WTC11 (cell line): ENCODE measurements at regions not wholly inside any gene's neighbourhood (a gene's known extent, or its start where the extent isn't known, plus 50 kb on each side); places are given as distances from the start of the nearest gene placed in this dataset.

Experiments used
- ATAC-seq: fragments of 200-7000 bp; cut with Tn5 transposase; 2 replicates; pipeline ENCODE4 v1.10.0; 2021; ENCODE audit warnings: mild to moderate bottlenecking, moderate library complexity
- CTCF ChIA-PET: fragments of 300-600 bp; sonication (Branson Sonifier 250); formaldehyde crosslinking; loops from one replicate; lab custom pipeline; 2021; ENCODE audit warnings: antibody characterized with exemption; lab: Charles Lee
- POLR2A ChIA-PET: fragments of 350-600 bp; sonication (Branson Sonifier 250); formaldehyde crosslinking; loops from one replicate; lab custom pipeline; 2021; ENCODE audit warnings: antibody characterized with exemption; lab: Charles Lee
- DNase-seq: peaks from one replicate; pipeline ENCODE4 v3.0.0; 2021; ENCODE audit warnings: low spot score
- H3K27ac Mint-ChIP-seq: 2 replicates; pipeline ENCODE4 v1.8.0; 2021; ENCODE audit warnings: mixed read lengths
- H3K27me3 Mint-ChIP-seq: 2 replicates; pipeline ENCODE4 v1.8.0; 2021; ENCODE audit warnings: low read depth, mild to moderate bottlenecking, moderate library complexity, mixed read lengths
- H3K36me3 Mint-ChIP-seq: 2 replicates; pipeline ENCODE4 v1.8.0; 2021; ENCODE audit warnings: mixed read lengths
- H3K4me1 Mint-ChIP-seq: 2 replicates; pipeline ENCODE4 v1.8.0; 2022; ENCODE audit warnings: mixed read lengths
- H3K4me3 Mint-ChIP-seq: 2 replicates; pipeline ENCODE4 v1.8.0; 2021; ENCODE audit warnings: mild to moderate bottlenecking, moderate library complexity, mixed read lengths
- H3K9me3 Mint-ChIP-seq: 2 replicates; pipeline ENCODE4 v1.8.0; 2021; ENCODE audit warnings: mixed read lengths
- ARID4B ChIP-seq: sonication (generic); formaldehyde crosslinking; IDR thresholded peaks from 2 replicates; pipeline ENCODE4 v1.8.0; 2023; ENCODE audit warnings: missing genetic modification reagents, mild to moderate bottlenecking, borderline replicate concordance
- ATF1 ChIP-seq: sonication (generic); formaldehyde crosslinking; IDR thresholded peaks from 2 replicates; pipeline ENCODE4 v1.8.1; 2023; ENCODE audit warnings: mild to moderate bottlenecking, moderate library complexity, missing genetic modification reagents
- ATF3 ChIP-seq: sonication (generic); formaldehyde crosslinking; conservative IDR thresholded peaks from 2 replicates; pipeline ENCODE4 v1.8.1; 2022; ENCODE audit warnings: mild to moderate bottlenecking, missing genetic modification reagents
- CBFB ChIP-seq: sonication (generic); formaldehyde crosslinking; IDR thresholded peaks from 2 replicates; pipeline ENCODE4 v1.8.1; 2022; ENCODE audit warnings: mild to moderate bottlenecking, low read depth, missing genetic modification reagents
- E2F1 ChIP-seq: sonication (generic); formaldehyde crosslinking; IDR thresholded peaks from 2 replicates; pipeline ENCODE4 v1.8.0; 2022; ENCODE audit warnings: mild to moderate bottlenecking, missing genetic modification reagents
- ERG ChIP-seq: fragments of 250-450 bp; sonication (Bioruptor Pico); IDR thresholded peaks from 2 replicates; pipeline ENCODE4 v1.8.0; 2021; ENCODE audit warnings: mild to moderate bottlenecking
- MLX ChIP-seq: sonication (generic); formaldehyde crosslinking; IDR thresholded peaks from 2 replicates; pipeline ENCODE4 v1.8.1; 2023; ENCODE audit warnings: mild to moderate bottlenecking, missing genetic modification reagents, moderate library complexity
- MXD4 ChIP-seq: fragments of 250-450 bp; sonication (Bioruptor Pico); IDR thresholded peaks from 2 replicates; pipeline ENCODE4 v1.8.0; 2021; ENCODE audit warnings: mild to moderate bottlenecking, moderate library complexity, borderline replicate concordance
- MYBL2 ChIP-seq: sonication (generic); formaldehyde crosslinking; IDR thresholded peaks from 2 replicates; pipeline ENCODE4 v1.8.1; 2023; ENCODE audit warnings: mild to moderate bottlenecking, moderate library complexity, missing genetic modification reagents
- NR2C2 ChIP-seq: sonication (generic); formaldehyde crosslinking; IDR thresholded peaks from 2 replicates; pipeline ENCODE4 v1.8.0; 2022; ENCODE audit warnings: mild to moderate bottlenecking, missing genetic modification reagents
- OVOL2 ChIP-seq: fragments of 250-450 bp; sonication (Bioruptor Pico); IDR thresholded peaks from 2 replicates; pipeline ENCODE4 v1.9.0; 2021; ENCODE audit warnings: mild to moderate bottlenecking, borderline replicate concordance
- PREB ChIP-seq: sonication (generic); formaldehyde crosslinking; IDR thresholded peaks from 2 replicates; pipeline ENCODE4 v1.8.1; 2022; ENCODE audit warnings: mild to moderate bottlenecking, missing genetic modification reagents, moderate library complexity, borderline replicate concordance
- PRRX2 ChIP-seq: fragments of 250-450 bp; sonication (Bioruptor Pico); IDR thresholded peaks from 2 replicates; pipeline ENCODE4 v1.8.0; 2021; ENCODE audit warnings: mild to moderate bottlenecking
- SMAD3 ChIP-seq: sonication (generic); formaldehyde crosslinking; IDR thresholded peaks from 2 replicates; pipeline ENCODE4 v1.8.0; 2022; ENCODE audit warnings: missing genetic modification reagents, mild to moderate bottlenecking, borderline replicate concordance
- SOX15 ChIP-seq: fragments of 250-450 bp; sonication (Bioruptor Pico); IDR thresholded peaks from 2 replicates; pipeline ENCODE4 v1.9.0; 2021; ENCODE audit warnings: mild to moderate bottlenecking
- TCF7 ChIP-seq: sonication (generic); formaldehyde crosslinking; IDR thresholded peaks from 2 replicates; pipeline ENCODE4 v1.8.0; 2022; ENCODE audit warnings: mild to moderate bottlenecking, low read depth, missing genetic modification reagents, moderate library complexity
- TEAD1 ChIP-seq: sonication (generic); formaldehyde crosslinking; IDR thresholded peaks from 2 replicates; pipeline ENCODE4 v1.8.0; 2022; ENCODE audit warnings: mild to moderate bottlenecking, missing genetic modification reagents
- ZBTB43 ChIP-seq: sonication (generic); formaldehyde crosslinking; IDR thresholded peaks from 2 replicates; pipeline ENCODE4 v1.8.1; 2023; ENCODE audit warnings: mild to moderate bottlenecking, missing genetic modification reagents
- ZSCAN18 ChIP-seq: fragments of 250-450 bp; sonication (Bioruptor Pico); IDR thresholded peaks from 2 replicates; pipeline ENCODE4 v2.1.2; 2022; ENCODE audit warnings: mild to moderate bottlenecking, moderate library complexity

GRCh38 chr21:15272171-15272570, 207.4 kb upstream of the NRIP1 start:
- H3K36me3 Mint-ChIP-seq: no peaks in the 10 kb centered on the region
- no peaks in the 10 kb centered on the region for H3K9me3 Mint-ChIP-seq
- no peak overlapping the region for H3K4me3 Mint-ChIP-seq
- no peak for TF ChIP-seq PRRX2 (CRISPR knock-in tag)
- TF ChIP-seq MLX: no peak
- TF ChIP-seq SMAD3: no peak
- TF ChIP-seq TCF7 (CRISPR knock-in tag): no peak
- TF ChIP-seq MYBL2 (CRISPR knock-in tag): no peak
- no peak for TF ChIP-seq PREB (CRISPR knock-in tag)
- TF ChIP-seq ERG (CRISPR knock-in tag): no peak
- DNase-seq (no peak), ATAC-seq (no peak)
- ChIA-PET CTCF (no interaction called here), POLR2A (no interaction called here)
- H3K27ac Mint-ChIP-seq: no peak overlapping the region
- no peaks in the 10 kb centered on the region for H3K27me3 Mint-ChIP-seq
- no peaks in the 10 kb centered on the region for H3K4me1 Mint-ChIP-seq

- Mint-ChIP-seq H3K36me3 (no peaks in the 10 kb centered on the region), H3K4me3 (no peak overlapping the region), H3K27ac (no peak overlapping the region), H3K27me3 (no peaks in the 10 kb centered on the region), H3K4me1 (no peaks in the 10 kb centered on the region), H3K9me3 (no peaks in the 10 kb centered on the region)
- TF ChIP-seq ATF3 (no peak), ZSCAN18 (CRISPR knock-in tag) (no peak), OVOL2 (no peak), ATF1 (CRISPR knock-in tag) (no peak), MXD4 (CRISPR knock-in tag) (no peak), SOX15 (CRISPR knock-in tag) (no peak), CBFB (CRISPR knock-in tag) (no peak), ZBTB43 (CRISPR knock-in tag) (no peak), E2F1 (no peak), TEAD1 (CRISPR knock-in tag) (no peak), NR2C2 (CRISPR knock-in tag) (no peak), ARID4B (CRISPR knock-in tag) (no peak), PRRX2 (CRISPR knock-in tag) (no peak)
- DNase-seq: no peak
- CTCF ChIA-PET: no interaction called here
- ATAC-seq: no peak
- POLR2A ChIA-PET: no interaction called here
Measured at GRCh38 chr21:15272591-15272990, 207.8 kb upstream of the NRIP1 start.
